Right cardiac atrium (tissue), 5 donors: ENCODE measurements at regions not wholly inside any gene's neighbourhood (a gene's known extent, or its start where the extent isn't known, plus 50 kb on each side); places are given as distances from the start of the nearest gene placed in this dataset.

Experiments
- ATAC-seq, 2 donors: fragments of 200-7000 bp; cut with Tn5 transposase; one replicate each; pipeline versions ENCODE4 v1.8.0 to v1.9.1; 2020; ENCODE audit warnings: moderate library complexity in 2 of 2, mild to moderate bottlenecking in 1 of 2
- DNase-seq, 3 donors: peaks; one replicate each; pipeline ENCODE4 v3.0.0-alpha.2; 2020
- H3K27ac ChIP-seq: one replicate; pipeline ENCODE4 v1.5.1; 2013; ENCODE audit warnings: mild to moderate bottlenecking, low read length, control low read depth, moderate library complexity
- H3K27me3 ChIP-seq: one replicate; pipeline ENCODE4 v1.6.1; 2013; ENCODE audit not compliant: control insufficient read depth, insufficient read depth
- H3K4me1 ChIP-seq: one replicate; pipeline ENCODE4 v1.6.1; 2013; ENCODE audit warnings: low read length; ENCODE audit not compliant: control insufficient read depth, insufficient read depth
- H3K4me3 ChIP-seq: one replicate; pipeline ENCODE4 v1.5.1; 2013; ENCODE audit warnings: low read length, control low read depth
- H3K9me3 ChIP-seq: one replicate; pipeline ENCODE4 v1.6.1; 2013; ENCODE audit warnings: low read length; ENCODE audit not compliant: control insufficient read depth
- WGBS: extraction: QIAGEN DNeasy Blood & Tissue Kit; methylation state at CpG from one replicate; pipeline ENCODE4 v1.1.7; 2013; 5-methylcytosine and 5-hydroxymethylcytosine counted together
- intact Hi-C, 4 donors: fragments of 100-400 bp; cut with DNase I; formaldehyde crosslinking; loops; one replicate each; pipeline versions ENCODE4 v1.11.0 to v1.14.0; 2022 to 2023
- donor health status: healthy with polysubstance abuse.
- donor health status: DM: no; HTN: yes; CAD: no.
- donor health status: DM: no; HTN: no; CAD: no.
- donor health status: DM: no; HTN: yes; CAD: no; lungs with severe emphysema.
- donor health status: DM: yes; HTN: yes; CAD: no.

DNA sequence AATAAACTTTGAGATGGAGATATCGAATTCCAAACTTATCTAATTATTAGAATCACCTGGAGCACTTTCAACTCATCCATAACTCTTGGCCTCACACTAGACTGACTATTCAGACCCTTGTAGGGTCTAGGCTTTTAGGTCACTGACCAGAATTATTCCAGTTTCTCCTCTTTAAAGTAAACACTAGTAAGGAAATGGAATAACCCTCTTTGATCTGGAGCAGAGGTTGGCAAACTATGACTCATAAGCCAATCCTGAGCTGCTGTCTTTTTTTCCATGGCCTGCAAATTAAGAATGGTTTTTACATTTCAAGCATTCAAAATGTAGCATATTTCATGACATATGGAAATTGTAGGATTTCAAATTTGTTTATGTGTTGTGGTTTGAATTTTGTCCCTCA, 1601.9 kb downstream of the REEP3 start:
- DNase-seq (no peak), ATAC-seq (no peak)
- 65% methylated on average over 1 of the region's 1 CpG for WGBS
- H3K9me3 ChIP-seq = no peaks in the 10 kb centered on the region
- H3K27ac ChIP-seq = no peak overlapping the region
- H3K27me3 ChIP-seq = no peaks in the 10 kb centered on the region
- intact Hi-C loops = no loop called here
- H3K4me1 ChIP-seq = no peaks in the 10 kb centered on the region
- no peak overlapping the region for H3K4me3 ChIP-seq

DNA sequence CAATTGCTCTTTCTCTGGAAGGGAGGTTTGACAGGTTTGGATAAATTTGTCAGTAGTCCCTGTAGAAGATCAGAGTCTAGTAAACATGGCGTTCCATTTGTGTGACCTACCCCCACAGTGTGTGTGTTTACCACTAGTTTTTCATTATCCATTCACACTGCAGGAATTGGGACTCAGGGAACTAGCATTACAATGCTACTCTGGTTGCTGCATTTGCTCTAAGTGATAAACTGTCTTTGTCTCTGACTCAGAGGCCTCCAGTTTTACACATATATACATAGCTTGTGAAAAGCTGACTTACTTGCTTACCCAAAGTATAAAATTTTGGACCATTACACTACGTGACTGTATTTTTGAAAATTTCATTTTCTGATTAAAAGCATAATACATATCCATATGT, 1604.0 kb downstream of the REEP3 start:
- Histone ChIP-seq H3K9me3 (no peaks in the 10 kb centered on the region), H3K27ac (no peak overlapping the region), H3K27me3 (no peaks in the 10 kb centered on the region), H3K4me1 (no peaks in the 10 kb centered on the region), H3K4me3 (no peak overlapping the region)
- ATAC-seq (no peak), DNase-seq (no peak)
- intact Hi-C loops = no loop called here
- 71% methylated on average over 2 of the region's 2 CpGs for WGBS

DNA sequence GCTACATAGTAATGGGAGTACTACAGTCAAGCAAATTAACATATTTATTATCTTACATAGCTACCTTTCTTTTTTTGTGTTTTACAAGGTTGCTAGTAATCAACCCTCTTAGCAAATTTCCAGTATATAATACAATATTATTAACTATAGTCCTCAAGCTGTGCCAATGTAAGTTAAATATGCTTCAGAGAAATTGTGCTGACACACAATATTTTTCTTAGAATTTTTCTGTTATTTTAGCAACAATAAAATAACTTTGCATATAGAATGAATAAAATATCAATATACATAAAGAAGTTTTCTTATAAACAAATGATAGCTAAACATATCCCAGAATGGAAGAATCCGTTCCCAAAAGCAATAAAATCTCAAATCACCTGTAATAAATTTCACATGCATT, 1605.1 kb downstream of the REEP3 start:
- no peak overlapping the region for H3K27ac ChIP-seq
- intact Hi-C loops = no loop called here
- H3K4me3 ChIP-seq = no peak overlapping the region
- no peak for ATAC-seq
- no peaks in the 10 kb centered on the region for H3K9me3 ChIP-seq
- no peak for DNase-seq
- WGBS = 91% methylated on average over 1 of the region's 1 CpG
- H3K27me3 ChIP-seq = no peaks in the 10 kb centered on the region
- H3K4me1 ChIP-seq = no peaks in the 10 kb centered on the region

DNA sequence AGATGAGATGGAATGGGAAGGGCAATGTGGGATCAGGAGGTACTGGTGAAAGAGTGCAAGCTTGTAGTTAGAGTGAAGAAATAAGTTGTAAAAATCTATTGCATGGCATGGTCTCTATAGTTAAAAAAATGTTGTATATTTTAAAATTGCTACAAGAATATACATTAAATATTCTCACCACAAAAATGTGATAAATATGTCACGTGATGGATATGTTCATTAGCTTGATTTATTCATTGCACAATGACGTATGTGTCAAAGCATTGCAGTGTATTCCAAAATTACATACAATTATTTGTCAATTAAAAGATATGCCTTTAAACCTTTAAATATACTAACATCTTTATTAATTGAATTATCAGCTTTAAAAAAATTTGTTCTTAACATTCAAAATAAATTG, 1607.1 kb downstream of the REEP3 start:
- intact Hi-C loops = no loop called here
- 82% methylated on average over 2 of the region's 2 CpGs for whole genome bisulfite sequencing

DNA sequence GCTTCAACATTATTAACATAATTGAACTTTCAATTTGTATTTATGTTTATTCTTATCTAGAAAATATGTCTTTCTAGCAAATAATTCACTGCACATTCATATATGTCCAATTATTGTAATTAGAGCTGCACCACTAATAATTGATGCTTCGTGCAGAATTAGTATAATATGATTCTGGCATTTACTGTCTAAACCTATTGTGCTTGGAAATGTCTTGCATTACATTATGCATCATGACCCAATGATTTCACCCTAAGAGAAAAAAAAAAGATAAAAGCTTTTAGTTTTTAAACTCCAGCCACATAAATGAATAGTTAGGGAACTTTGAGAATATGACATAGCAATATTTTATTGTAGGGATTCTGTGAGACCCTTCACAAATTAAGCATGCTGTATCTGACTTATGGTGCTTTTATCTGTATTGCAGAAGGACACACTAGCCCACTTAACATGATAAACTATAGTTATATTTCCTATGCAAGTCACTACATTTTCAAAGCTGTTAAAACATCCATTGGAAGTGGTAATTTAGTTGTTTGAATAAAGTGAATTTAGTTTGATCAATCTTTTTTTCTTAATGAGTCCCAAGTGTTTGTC, 1609.1 kb downstream of the REEP3 start:
- WGBS = 65% methylated on average over 1 of the region's 1 CpG
- H3K4me1 ChIP-seq = no peaks in the 10 kb centered on the region
- DNase-seq (no peak), ATAC-seq (no peak)
- no peaks in the 10 kb centered on the region for H3K9me3 ChIP-seq
- H3K4me3 ChIP-seq = no peak overlapping the region
- no peak overlapping the region for H3K27ac ChIP-seq
- no peaks in the 10 kb centered on the region for H3K27me3 ChIP-seq
- intact Hi-C loops = no loop called here

More for the DNA sequence above, 1607.1 kb downstream of the REEP3 start:
- no peak overlapping the region for H3K4me3 ChIP-seq
- no peaks in the 10 kb centered on the region for H3K27me3 ChIP-seq
- no peaks in the 10 kb centered on the region for H3K9me3 ChIP-seq
- H3K4me1 ChIP-seq = no peaks in the 10 kb centered on the region
- DNase-seq (no peak), ATAC-seq (no peak)
- H3K27ac ChIP-seq = no peak overlapping the region

DNA sequence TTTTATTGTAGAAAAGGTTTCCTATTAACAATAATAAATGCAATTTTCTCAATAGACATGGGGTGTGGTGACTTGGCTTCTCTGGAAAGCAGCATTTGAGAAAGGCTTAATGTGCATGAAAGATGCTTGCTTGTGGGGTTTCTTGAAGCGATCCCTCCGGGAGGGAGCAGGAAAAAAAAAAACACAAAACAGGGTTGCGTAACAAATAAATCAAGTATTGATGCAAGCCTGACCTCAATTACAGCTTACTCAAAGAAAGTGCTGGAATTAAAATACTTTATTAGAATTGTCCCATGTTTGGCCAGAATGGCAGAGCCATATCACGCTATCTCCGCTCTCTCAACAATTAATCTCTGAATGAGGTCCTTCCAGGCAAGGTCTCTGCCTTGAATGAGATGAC, 1612.5 kb downstream of the REEP3 start:
- no peaks in the 10 kb centered on the region for H3K4me1 ChIP-seq
- no peaks in the 10 kb centered on the region for H3K27me3 ChIP-seq
- no peak overlapping the region for H3K4me3 ChIP-seq
- H3K9me3 ChIP-seq = no peaks in the 10 kb centered on the region
- DNase-seq = no peak
- intact Hi-C loops = no loop called here
- no peak for ATAC-seq
- WGBS = 94% methylated on average over 5 of the region's 5 CpGs
- no peak overlapping the region for H3K27ac ChIP-seq

DNA sequence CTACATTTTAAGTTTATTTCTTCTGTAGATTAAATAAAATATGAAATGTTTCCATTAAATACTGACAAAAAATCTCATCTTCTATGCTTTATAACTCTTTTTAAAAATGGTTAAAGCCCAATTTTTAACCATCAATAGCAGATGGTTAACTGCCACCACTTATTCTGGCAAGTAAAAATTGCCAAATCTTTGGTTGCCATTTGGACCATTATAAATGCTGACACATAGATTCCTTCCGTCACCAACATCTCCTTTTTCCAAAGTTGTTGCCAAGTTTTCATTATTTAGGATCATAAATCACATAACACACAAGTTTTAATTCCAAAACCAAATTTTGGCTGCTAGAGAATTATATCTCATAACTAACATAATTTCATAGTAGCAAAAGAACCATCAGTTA, 1614.3 kb downstream of the REEP3 start:
- H3K4me3 ChIP-seq = no peak overlapping the region
- 58% methylated on average over 1 of the region's 1 CpG for WGBS
- ATAC-seq = no peak

DNA sequence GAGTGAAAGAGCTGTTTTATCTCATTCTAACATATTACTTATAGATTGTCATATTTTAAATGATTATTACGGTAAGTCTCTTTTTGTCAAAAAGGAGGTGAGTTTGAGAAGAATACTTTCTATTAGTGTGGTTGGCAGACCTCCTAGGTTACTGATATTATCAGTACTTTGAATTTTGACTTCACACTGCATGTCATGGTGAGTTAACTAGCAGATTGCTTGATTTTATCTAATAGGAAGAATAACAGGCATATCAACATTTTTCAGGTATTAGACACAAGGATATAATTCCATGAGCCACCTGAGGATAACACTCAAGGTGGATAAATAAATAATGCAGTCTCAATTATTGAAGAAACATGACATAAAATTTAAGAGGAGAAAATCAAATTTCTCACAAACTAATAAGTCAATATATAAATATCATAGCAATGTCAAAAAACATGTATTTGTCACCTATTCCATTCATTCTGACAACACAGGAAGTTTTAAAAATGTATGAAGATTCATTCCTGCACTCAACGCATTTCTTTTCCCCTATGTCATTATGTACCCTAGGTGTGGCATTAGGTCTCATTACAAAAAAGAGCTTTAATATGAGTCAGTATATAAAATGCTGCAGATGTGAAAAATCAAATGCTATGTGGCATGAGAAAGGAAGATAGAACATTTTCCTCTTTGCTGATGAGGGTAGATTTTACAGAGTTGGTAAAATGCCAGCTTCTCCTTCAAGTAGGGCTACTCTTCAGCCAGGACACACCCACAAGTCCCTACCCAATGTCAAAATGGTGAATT, 1621.6 kb downstream of the REEP3 start:
- no peak for ATAC-seq
- Histone ChIP-seq H3K9me3 (no peaks in the 10 kb centered on the region), H3K4me3 (no peak overlapping the region), H3K27me3 (no peaks in the 10 kb centered on the region), H3K4me1 (no peaks in the 10 kb centered on the region), H3K27ac (no peak overlapping the region)
- WGBS = 76% methylated on average over 2 of the region's 2 CpGs
- intact Hi-C loops = no loop called here
- no peak for DNase-seq

More for the DNA sequence above, 1614.3 kb downstream of the REEP3 start:
- Histone ChIP-seq H3K4me1 (no peaks in the 10 kb centered on the region), H3K9me3 (no peaks in the 10 kb centered on the region), H3K27ac (no peak overlapping the region), H3K27me3 (no peaks in the 10 kb centered on the region)
- no peak for DNase-seq
- intact Hi-C loops = no loop called here

DNA sequence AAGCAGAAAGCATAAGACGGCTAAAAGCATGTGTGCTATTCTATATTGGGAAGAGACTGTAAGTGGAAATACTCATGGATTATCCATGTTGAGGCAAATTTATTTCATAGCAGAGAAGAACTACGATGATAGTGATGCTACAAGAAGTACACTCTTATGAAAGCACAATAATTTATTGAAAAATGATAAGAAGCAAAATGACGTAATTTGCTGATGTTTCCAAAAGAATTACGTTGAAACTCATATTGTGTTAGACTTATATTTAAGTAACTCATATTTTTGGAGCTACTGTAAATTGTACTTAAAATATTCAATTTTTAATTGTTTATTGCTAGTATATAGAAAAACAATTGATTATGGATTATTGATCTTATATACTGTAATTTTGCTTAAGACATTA, 1622.5 kb downstream of the REEP3 start:
- Histone ChIP-seq H3K4me3 (no peak overlapping the region), H3K9me3 (no peaks in the 10 kb centered on the region), H3K27ac (no peak overlapping the region), H3K4me1 (no peaks in the 10 kb centered on the region), H3K27me3 (no peaks in the 10 kb centered on the region)
- ATAC-seq = no peak
- no peak for DNase-seq
- intact Hi-C loops = no loop called here
- WGBS = 74% methylated on average over 4 of the region's 4 CpGs

DNA sequence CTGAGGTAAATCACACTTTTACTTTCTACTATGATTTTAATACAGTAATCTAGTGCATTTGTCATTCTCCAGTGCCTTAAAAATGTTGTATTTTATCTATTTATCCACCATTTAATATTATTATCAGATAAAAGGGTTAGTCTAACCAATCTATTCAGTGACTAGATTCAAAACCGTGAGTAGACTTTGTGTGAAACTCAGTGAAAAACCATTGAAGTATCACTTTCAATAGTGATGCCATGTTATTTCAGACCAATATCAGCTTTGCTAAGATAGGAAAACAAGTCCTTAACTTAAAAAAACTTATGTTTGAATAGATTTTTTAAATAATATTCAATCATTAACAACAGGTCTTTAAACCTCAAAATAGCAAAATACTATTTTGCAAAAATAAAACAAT, 1628.7 kb downstream of the REEP3 start:
- WGBS = 66% methylated on average over 1 of the region's 1 CpG
- DNase-seq (no peak), ATAC-seq (no peak)
- Histone ChIP-seq H3K9me3 (no peaks in the 10 kb centered on the region), H3K4me3 (no peak overlapping the region), H3K4me1 (no peaks in the 10 kb centered on the region), H3K27ac (no peak overlapping the region), H3K27me3 (no peaks in the 10 kb centered on the region)
- intact Hi-C loops = no loop called here

DNA sequence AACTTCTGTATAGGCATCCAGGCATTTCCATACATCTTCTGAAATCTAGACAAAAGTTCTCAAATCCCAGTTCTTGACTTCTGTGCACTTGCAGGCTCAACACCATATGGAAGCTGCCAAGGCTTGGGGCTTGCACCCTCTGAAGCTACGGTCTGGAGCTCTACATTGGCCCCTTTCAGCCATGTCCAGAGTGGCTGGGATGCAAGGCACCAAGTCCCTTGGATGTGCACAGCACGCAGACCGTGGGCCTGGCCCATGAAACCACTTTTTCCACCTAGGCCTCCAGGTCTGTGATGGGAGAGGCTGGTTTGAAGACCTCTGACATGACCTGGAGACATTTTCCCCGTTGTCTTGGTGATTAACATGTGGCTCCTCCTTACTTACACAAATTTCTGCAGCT, 1645.1 kb downstream of the REEP3 start:
- whole genome bisulfite sequencing = 88% methylated on average over 4 of the region's 4 CpGs
- Histone ChIP-seq H3K27me3 (no peaks in the 10 kb centered on the region), H3K27ac (no peak overlapping the region), H3K4me1 (no peaks in the 10 kb centered on the region), H3K4me3 (no peak overlapping the region), H3K9me3 (no peaks in the 10 kb centered on the region)
- ATAC-seq (no peak), DNase-seq (no peak)
- intact Hi-C loops = no loop called here
